ENCODE measurements at regions not wholly inside any gene's neighbourhood (a gene's known extent, or its start where the extent isn't known, plus 50 kb on each side); places are given as distances from the start of the nearest gene placed in this dataset.
"Not testable (repeated sequence)": the region's sequence is repeated elsewhere in the genome, so short reads cannot be mapped to it uniquely, and the experiment has no call there.

- no peak for DNase-seq (ENCODE audit: low spot score in 2 of 2)
- in situ Hi-C loops (cut with MboI; ENCODE audit: low sequenced_read_pairs) = no loop called here
- Histone ChIP-seq H3K36me3 (replicated peaks) (no peaks in the 10 kb centered on the region), H3K4me1 (no peaks in the 10 kb centered on the region), H3K4me3 (no peak overlapping the region), H3K9me3 (no peaks in the 10 kb centered on the region), H3K27me3 (ENCODE audit: low read depth) (peaks cover 5% of the 10 kb centered on the region; the same call in 1 of the 2 replicates)
Measured at GRCh38 chr10:62473241-62473640, 99.1 kb downstream of the ZNF365 start.

- Histone ChIP-seq H3K4me1 (no peaks in the 10 kb centered on the region), H3K9me3 (no peaks in the 10 kb centered on the region), H3K4me3 (no peak overlapping the region), H3K27me3 (ENCODE audit: low read depth) (peaks cover 3% of the 10 kb centered on the region; the same call in 1 of the 2 replicates), H3K36me3 (replicated peaks) (no peaks in the 10 kb centered on the region)
- DNase-seq (ENCODE audit: low spot score in 2 of 2) = no peak
- in situ Hi-C loops (cut with MboI; ENCODE audit: low sequenced_read_pairs) = no loop called here
Measured at GRCh38 chr10:62475551-62475950, 101.4 kb downstream of the ZNF365 start.

- H3K4me3 ChIP-seq = no peak overlapping the region
- H3K27me3 ChIP-seq (ENCODE audit: low read depth) = no peaks in the 10 kb centered on the region
- in situ Hi-C loops (cut with MboI; ENCODE audit: low sequenced_read_pairs) = no loop called here
- H3K4me1 ChIP-seq = no peaks in the 10 kb centered on the region
- H3K9me3 ChIP-seq = no peaks in the 10 kb centered on the region
- DNase-seq (ENCODE audit: low spot score in 2 of 2) = no peak
- H3K36me3 ChIP-seq (replicated peaks) = no peaks in the 10 kb centered on the region
Measured at GRCh38 chr10:62479523-62479922, 105.4 kb downstream of the ZNF365 start.

- in situ Hi-C loops (cut with MboI; ENCODE audit: low sequenced_read_pairs) = no loop called here
Measured at GRCh38 chr10:62480196-62480595, 106.0 kb downstream of the ZNF365 start.

GRCh38 chr10:62482581-62482980 is 108.4 kb downstream of the ZNF365 start:
- Histone ChIP-seq H3K9me3 (no peaks in the 10 kb centered on the region), H3K4me1 (no peaks in the 10 kb centered on the region), H3K27me3 (ENCODE audit: low read depth) (no peaks in the 10 kb centered on the region), H3K4me3 (no peak overlapping the region), H3K36me3 (replicated peaks) (no peaks in the 10 kb centered on the region)
- in situ Hi-C loops (cut with MboI; ENCODE audit: low sequenced_read_pairs) = no loop called here
- no peak for DNase-seq (ENCODE audit: low spot score in 2 of 2)

More at GRCh38 chr10:62480196-62480595, 106.0 kb downstream of the ZNF365 start:
- DNase-seq (ENCODE audit: low spot score in 2 of 2) = no peak
- no peaks in the 10 kb centered on the region for H3K9me3 ChIP-seq
- no peak overlapping the region for H3K4me3 ChIP-seq
- no peaks in the 10 kb centered on the region for H3K27me3 ChIP-seq (ENCODE audit: low read depth)
- no peaks in the 10 kb centered on the region for H3K36me3 ChIP-seq (replicated peaks)
- no peaks in the 10 kb centered on the region for H3K4me1 ChIP-seq

- no peak for DNase-seq (ENCODE audit: low spot score in 2 of 2)
- in situ Hi-C loops (cut with MboI; ENCODE audit: low sequenced_read_pairs) = no loop called here
- peaks cover under 1% of the 10 kb centered on the region; the same call in 1 of the 2 replicates for H3K27me3 ChIP-seq (ENCODE audit: low read depth)
- H3K4me1 ChIP-seq = no peaks in the 10 kb centered on the region
- no peaks in the 10 kb centered on the region for H3K9me3 ChIP-seq
- no peak overlapping the region for H3K4me3 ChIP-seq
- no peaks in the 10 kb centered on the region for H3K36me3 ChIP-seq (replicated peaks)
Measured at GRCh38 chr10:62491597-62491996, 117.4 kb downstream of the ZNF365 start.

- DNase-seq (ENCODE audit: low spot score in 2 of 2) = peak in 1 of 2 experiments; percentile 24
- no peaks in the 10 kb centered on the region for H3K4me1 ChIP-seq
- no peaks in the 10 kb centered on the region for H3K36me3 ChIP-seq (replicated peaks)
- H3K9me3 ChIP-seq = no peaks in the 10 kb centered on the region
- H3K27me3 ChIP-seq (ENCODE audit: low read depth) = peaks cover 6% of the 10 kb centered on the region; the same call in 1 of the 2 replicates
- H3K4me3 ChIP-seq = no peak overlapping the region
- in situ Hi-C loops (cut with MboI; ENCODE audit: low sequenced_read_pairs) = no loop called here
Measured at GRCh38 chr10:62492012-62492869, 118.1 kb downstream of the ZNF365 start.

- Histone ChIP-seq H3K9me3 (no peaks in the 10 kb centered on the region), H3K36me3 (replicated peaks) (no peaks in the 10 kb centered on the region), H3K27me3 (ENCODE audit: low read depth) (peaks cover 6% of the 10 kb centered on the region; the same call in 1 of the 2 replicates), H3K4me3 (no peak overlapping the region), H3K4me1 (no peaks in the 10 kb centered on the region)
- in situ Hi-C loops (cut with MboI; ENCODE audit: low sequenced_read_pairs) = no loop called here
- DNase-seq (ENCODE audit: low spot score in 2 of 2) = no peak
Measured at GRCh38 chr10:62492870-62493180, 118.7 kb downstream of the ZNF365 start.

- Histone ChIP-seq H3K36me3 (replicated peaks) (no peaks in the 10 kb centered on the region), H3K9me3 (no peaks in the 10 kb centered on the region), H3K4me3 (no peak overlapping the region), H3K27me3 (ENCODE audit: low read depth) (peaks cover 6% of the 10 kb centered on the region; the same call in 1 of the 2 replicates), H3K4me1 (no peaks in the 10 kb centered on the region)
- no peak for DNase-seq (ENCODE audit: low spot score in 2 of 2)
- in situ Hi-C loops (cut with MboI; ENCODE audit: low sequenced_read_pairs) = no loop called here
Measured at GRCh38 chr10:62496925-62497324, 122.8 kb downstream of the ZNF365 start.

- no peaks in the 10 kb centered on the region for H3K9me3 ChIP-seq
- in situ Hi-C loops (cut with MboI; ENCODE audit: low sequenced_read_pairs) = no loop called here
- H3K4me1 ChIP-seq = no peaks in the 10 kb centered on the region
- no peaks in the 10 kb centered on the region for H3K36me3 ChIP-seq (replicated peaks)
- no peak overlapping the region for H3K4me3 ChIP-seq
- DNase-seq (ENCODE audit: low spot score in 2 of 2) = no peak
- peaks cover 6% of the 10 kb centered on the region; the same call in 1 of the 2 replicates for H3K27me3 ChIP-seq (ENCODE audit: low read depth)
Measured at GRCh38 chr10:62498271-62498670, 124.1 kb downstream of the ZNF365 start.

GRCh38 chr10:62500116-62500515 is 125.9 kb downstream of the ZNF365 start:
- H3K4me1 ChIP-seq; H3K36me3 ChIP-seq (replicated peaks); in situ Hi-C loops (cut with MboI; ENCODE audit: low sequenced_read_pairs); H3K9me3 ChIP-seq; H3K27me3 ChIP-seq (ENCODE audit: low read depth); DNase-seq (ENCODE audit: low spot score in 2 of 2); H3K4me3 ChIP-seq: not testable (repeated sequence)

- no peak for DNase-seq (ENCODE audit: low spot score in 2 of 2)
- Histone ChIP-seq H3K4me1 (no peaks in the 10 kb centered on the region), H3K9me3 (no peaks in the 10 kb centered on the region), H3K36me3 (replicated peaks) (no peaks in the 10 kb centered on the region), H3K4me3 (no peak overlapping the region), H3K27me3 (ENCODE audit: low read depth) (peaks cover 6% of the 10 kb centered on the region; the same call in 1 of the 2 replicates)
- in situ Hi-C loops (cut with MboI; ENCODE audit: low sequenced_read_pairs) = no loop called here
Measured at GRCh38 chr10:62501547-62501946, 127.4 kb downstream of the ZNF365 start.

GRCh38 chr10:62502995-62503613 is 128.9 kb downstream of the ZNF365 start:
- H3K4me3 ChIP-seq = no peak overlapping the region
- DNase-seq (ENCODE audit: low spot score in 2 of 2) = no peak
- in situ Hi-C loops (cut with MboI; ENCODE audit: low sequenced_read_pairs) = no loop called here

GRCh38 chr10:62503872-62504271 is 129.7 kb downstream of the ZNF365 start:
- H3K27me3 ChIP-seq (ENCODE audit: low read depth) = no peaks in the 10 kb centered on the region
- in situ Hi-C loops (cut with MboI; ENCODE audit: low sequenced_read_pairs) = no loop called here
- no peak for DNase-seq (ENCODE audit: low spot score in 2 of 2)
- H3K4me3 ChIP-seq = no peak overlapping the region
- H3K9me3 ChIP-seq = no peaks in the 10 kb centered on the region
- H3K4me1 ChIP-seq = no peaks in the 10 kb centered on the region
- no peaks in the 10 kb centered on the region for H3K36me3 ChIP-seq (replicated peaks)

More at GRCh38 chr10:62502995-62503613, 128.9 kb downstream of the ZNF365 start:
- H3K36me3 ChIP-seq (replicated peaks) = no peaks in the 10 kb centered on the region
- H3K9me3 ChIP-seq = no peaks in the 10 kb centered on the region
- no peaks in the 10 kb centered on the region for H3K4me1 ChIP-seq
- no peaks in the 10 kb centered on the region for H3K27me3 ChIP-seq (ENCODE audit: low read depth)
